ENCODE measurements at regions not wholly inside any gene's neighbourhood (a gene's known extent, or its start where the extent isn't known, plus 50 kb on each side); places are given as distances from the start of the nearest gene placed in this dataset.

DNA sequence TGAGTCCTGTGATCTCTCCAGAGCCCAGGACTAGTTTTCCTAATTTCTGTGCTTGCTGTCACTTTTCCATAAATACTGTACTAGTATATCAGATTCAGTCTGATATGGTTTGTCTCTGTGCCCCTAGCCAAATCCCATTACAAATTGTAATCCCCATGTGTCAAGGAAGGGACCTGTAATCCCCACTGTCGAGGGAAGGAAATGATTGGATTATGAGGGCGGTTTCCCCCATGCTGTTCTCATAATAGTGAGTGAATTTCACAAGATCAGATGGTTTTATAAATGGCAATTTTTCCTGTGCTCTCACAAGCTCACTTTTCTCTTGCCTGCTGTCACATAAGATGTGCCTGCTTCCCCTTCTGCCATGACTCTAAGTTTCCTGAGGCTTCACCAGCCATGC, 54.8 kb upstream of the IFRD1 start:
- TF ChIP-seq CTCF (IDR thresholded peaks at IDR 0.05) (no peak), TAF1 (IDR thresholded peaks at IDR 0.05; ENCODE audit: borderline replicate concordance, low read depth, low read length) (no peak)
